H54 (cell line): ENCODE measurements at regions not wholly inside any gene's neighbourhood (a gene's known extent, or its start where the extent isn't known, plus 50 kb on each side); places are given as distances from the start of the nearest gene placed in this dataset.

Source experiments
- DNase-seq: peaks from one replicate; pipeline ENCODE4 v3.0.0; 2011; ENCODE audit warnings: low spot score, mixed read lengths; ENCODE audit not compliant: insufficient read length
- FAIRE-seq: peaks from 3 replicates; lab custom pipeline; 2011; peaks lifted over from hg19 to GRCh38; lab: Jason Lieb, UNC
- POLR2A ChIP-seq: IDR thresholded peaks from 2 replicates; pipeline ENCODE4 v1.6.1; 2011; ENCODE audit warnings: low read depth, mild to moderate bottlenecking, low read length

GRCh38 chr6:99073223-99073622, 125.5 kb upstream of the FBXL4 start:
- DNase-seq: no peak
- no peak for TF ChIP-seq POLR2A
- no peak for FAIRE-seq

- no peak for DNase-seq
- no peak for TF ChIP-seq POLR2A
- FAIRE-seq: no peak
These were observed 118.3 kb upstream of the FBXL4 start for GRCh38 chr6:99066044-99066443.

DNA sequence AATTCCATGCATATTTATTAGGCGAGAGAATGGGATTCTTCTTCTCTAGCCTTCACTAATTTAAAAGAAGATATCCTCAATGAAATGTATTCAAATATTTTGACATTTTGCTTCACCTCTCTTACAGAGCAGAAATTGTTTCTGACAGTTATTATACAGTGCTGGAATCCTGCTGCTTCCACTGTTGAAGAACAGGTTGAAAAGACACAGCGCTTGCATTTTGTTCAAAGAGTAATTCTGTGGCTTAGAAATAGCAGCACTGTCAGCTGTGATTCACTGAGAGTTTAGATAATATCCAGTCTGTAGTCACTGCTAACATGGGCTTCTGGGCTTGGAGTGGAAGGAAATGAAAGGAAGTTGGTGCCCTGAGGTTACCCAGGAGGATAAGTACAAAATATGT, 117.1 kb upstream of the FBXL4 start:
- no peak for TF ChIP-seq POLR2A
- no peak for FAIRE-seq

DNA sequence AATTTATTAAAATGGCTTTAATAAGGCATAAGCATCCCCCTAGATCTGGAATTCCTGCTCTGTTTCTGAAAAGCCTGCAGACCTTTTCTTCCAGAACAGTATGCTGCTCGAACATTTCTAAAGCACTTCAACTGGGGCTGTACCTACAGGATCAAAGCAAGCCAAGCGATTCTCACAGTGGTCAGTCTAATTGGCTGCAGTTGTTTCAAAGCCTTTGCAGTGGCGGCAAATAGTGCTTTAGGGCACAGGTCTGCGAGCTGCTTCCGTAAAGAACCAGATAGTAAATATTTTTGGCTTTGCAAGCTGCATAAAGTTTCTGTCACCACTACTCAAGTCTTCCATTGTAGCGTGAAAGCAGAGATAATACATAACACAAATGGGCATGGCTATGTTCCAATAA, 88.9 kb upstream of the FBXL4 start:
- no peak for DNase-seq
- FAIRE-seq: no peak
- TF ChIP-seq POLR2A: no peak

More for the DNA sequence above, 117.1 kb upstream of the FBXL4 start:
- DNase-seq: no peak

- DNase-seq: no peak
- no peak for TF ChIP-seq POLR2A
- FAIRE-seq: no peak
These were observed 84.7 kb upstream of the FBXL4 start for GRCh38 chr6:99032396-99032795.

GRCh38 chr6:99031957-99032356, 84.2 kb upstream of the FBXL4 start:
- no peak for FAIRE-seq
- no peak for DNase-seq
- no peak for TF ChIP-seq POLR2A

DNA sequence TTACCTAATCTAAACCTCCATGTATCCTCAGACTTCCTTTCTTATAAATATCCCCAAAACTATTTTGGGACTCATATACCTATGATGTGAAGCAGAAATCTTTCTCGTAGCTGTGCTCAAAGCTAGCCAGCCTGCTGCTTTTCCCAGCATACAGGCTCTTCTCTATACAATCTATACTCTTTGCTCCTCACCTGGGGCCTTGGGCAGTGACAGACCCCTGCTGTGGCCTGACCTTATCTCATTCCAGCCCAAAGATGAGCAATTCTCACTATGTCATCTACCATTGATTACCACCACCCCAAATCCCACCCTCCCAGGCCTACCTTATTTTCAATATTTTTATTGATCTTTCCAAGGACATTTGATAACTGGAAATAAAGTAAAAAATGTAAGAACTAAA, 83.2 kb upstream of the FBXL4 start:
- no peak for TF ChIP-seq POLR2A
- FAIRE-seq (no peak), DNase-seq (no peak)

- TF ChIP-seq POLR2A: no peak
- DNase-seq (no peak), FAIRE-seq (no peak)
These were observed 78.4 kb upstream of the FBXL4 start for GRCh38 chr6:99026135-99026534.

- DNase-seq (no peak), FAIRE-seq (no peak)
- TF ChIP-seq POLR2A: no peak
These were observed 76.3 kb upstream of the FBXL4 start for GRCh38 chr6:99024089-99024488.

DNA sequence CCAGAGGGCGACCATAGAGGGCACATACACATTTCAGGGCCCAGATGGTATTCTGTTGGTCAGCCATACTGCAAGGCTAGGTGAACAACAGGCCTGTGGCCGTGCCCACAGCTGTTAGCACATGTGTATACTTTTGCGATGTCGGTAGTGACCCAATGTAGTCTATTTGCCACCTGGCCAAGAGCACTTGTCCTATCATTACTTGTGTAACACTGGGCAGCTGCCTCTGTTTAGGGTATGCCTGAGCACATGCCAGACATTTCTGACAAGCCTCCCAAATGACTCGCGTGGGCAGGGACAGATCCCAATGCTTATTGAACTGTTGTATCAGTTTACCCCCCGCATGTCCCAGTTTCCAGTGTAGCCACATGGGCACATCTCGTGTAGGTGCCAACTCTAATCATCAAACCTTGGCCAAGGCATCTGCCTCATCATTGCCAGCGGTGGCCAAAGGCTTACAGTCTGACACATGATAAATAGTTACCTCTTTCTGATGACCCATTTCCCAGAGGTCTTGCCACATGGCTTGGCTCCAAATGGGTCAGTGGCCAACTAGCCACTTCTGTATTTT, 74.4 kb upstream of the FBXL4 start:
- FAIRE-seq (no peak), DNase-seq (no peak)
- no peak for TF ChIP-seq POLR2A

GRCh38 chr6:99019381-99019780, 71.6 kb upstream of the FBXL4 start:
- FAIRE-seq (no peak), DNase-seq (no peak)

DNA sequence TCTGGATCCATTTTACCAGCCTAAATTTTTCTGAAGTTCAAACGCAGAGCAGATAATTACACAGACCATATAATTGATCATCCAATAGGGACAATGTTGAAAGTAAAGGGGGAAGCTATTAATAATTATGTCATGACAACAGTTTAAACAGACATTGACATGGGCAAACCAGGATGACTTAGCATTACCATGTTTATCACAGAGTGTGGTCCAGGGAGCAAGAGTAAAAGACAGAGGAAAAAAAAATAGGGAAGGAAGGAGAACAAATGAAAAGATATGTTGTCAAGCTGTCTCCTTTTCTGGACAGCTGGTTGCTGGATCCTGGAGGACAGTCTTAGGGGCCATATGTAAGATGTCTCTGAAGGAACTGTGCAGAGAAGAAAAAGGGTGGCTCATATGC, 69.4 kb upstream of the FBXL4 start:
- FAIRE-seq (no peak), DNase-seq (no peak)
- no peak for TF ChIP-seq POLR2A

More at GRCh38 chr6:99019381-99019780, 71.6 kb upstream of the FBXL4 start:
- no peak for TF ChIP-seq POLR2A

DNA sequence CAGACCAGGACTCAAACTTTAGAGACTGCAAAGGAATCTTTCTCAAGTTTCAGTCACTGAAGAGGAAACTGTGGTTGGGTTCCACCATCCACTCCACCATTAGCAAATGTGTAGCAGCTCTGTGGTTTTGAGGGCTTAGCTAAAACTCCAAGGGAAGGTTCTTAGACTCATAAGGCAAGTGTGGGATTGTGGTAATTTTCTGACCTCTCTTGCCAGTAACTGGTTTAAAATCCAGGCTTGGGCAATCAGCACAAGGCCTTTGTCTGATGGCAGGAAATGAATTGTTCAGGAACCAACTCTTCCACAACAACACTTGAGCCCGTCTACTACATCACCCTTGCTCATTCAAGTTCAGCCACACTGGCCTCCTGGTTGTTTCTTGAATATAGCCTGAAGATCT, 68.6 kb upstream of the FBXL4 start:
- FAIRE-seq (no peak), DNase-seq (no peak)
- TF ChIP-seq POLR2A: no peak

DNA sequence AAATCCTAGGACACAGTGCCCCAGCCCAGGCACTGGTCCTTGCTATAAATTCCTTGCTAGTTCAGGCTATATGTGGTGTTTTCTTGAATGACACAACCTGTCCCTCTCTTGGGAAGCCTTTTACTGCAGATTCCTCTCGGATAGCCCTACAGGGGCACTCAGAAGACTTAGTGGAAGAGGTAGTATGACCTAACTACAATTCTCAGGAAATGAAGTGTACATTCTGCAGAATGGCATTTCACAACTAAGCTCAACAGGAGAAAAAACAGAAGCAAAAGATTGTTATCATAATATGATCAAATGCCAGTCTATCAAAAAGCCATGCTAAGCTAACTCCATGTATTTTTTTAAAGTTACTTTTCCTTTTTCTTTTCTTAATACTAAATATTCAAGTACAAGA, 66.3 kb upstream of the FBXL4 start:
- DNase-seq (no peak), FAIRE-seq (no peak)

DNA sequence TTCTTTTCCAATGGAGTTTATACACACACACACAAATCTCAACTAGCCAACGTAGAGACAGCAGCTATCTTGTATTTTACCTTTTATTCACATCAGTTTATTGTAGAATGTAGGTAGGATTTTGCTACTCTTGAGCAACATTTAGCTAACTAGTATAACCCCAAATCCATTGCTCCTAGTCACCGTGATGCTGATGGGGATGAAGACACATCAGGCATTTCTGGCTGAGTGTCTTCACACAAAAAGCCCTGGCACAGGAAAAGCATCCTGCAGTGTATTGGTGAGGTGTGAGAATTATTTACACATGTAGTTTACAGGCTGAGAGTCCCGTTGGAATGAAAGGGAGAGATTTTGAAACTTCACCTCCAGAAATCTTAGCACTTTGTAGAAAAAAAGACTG, 65.9 kb upstream of the FBXL4 start:
- TF ChIP-seq POLR2A: no peak
- FAIRE-seq (no peak), DNase-seq (no peak)

More for the DNA sequence above, 66.3 kb upstream of the FBXL4 start:
- TF ChIP-seq POLR2A: no peak

- DNase-seq (peak; percentile 14), FAIRE-seq (peak; percentile 95)
- no peak for TF ChIP-seq POLR2A
These were observed 65.4 kb upstream of the FBXL4 start for GRCh38 chr6:99013145-99013544.

- TF ChIP-seq POLR2A: no peak
- no peak for FAIRE-seq
- DNase-seq: no peak
These were observed 63.4 kb upstream of the FBXL4 start for GRCh38 chr6:99011151-99011550.
